ENCODE measurements at regions not wholly inside any gene's neighbourhood (a gene's known extent, or its start where the extent isn't known, plus 50 kb on each side); places are given as distances from the start of the nearest gene placed in this dataset.

DNA sequence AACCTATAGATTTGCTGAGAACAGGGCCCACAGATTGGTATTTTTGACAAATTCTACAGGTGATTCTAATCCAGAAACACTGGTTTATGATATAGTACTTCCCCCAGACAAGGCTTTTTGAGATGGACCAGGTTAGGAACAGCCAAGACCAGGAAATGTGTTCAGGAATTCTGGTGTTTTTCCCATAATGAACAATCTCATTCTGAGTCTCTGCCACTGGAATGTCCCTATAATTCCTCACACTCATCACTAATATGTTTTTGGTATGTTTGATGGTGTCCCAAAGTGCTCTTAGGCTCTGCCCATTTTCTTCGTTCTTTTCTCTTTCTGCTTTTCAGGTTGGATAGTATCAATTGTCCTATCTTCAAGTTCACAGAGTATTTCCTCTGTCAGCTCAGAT is 107.2 kb upstream of the IGFBP3 start:
- no peak for DNase-seq

GRCh38 chr7:46026741-46027140 is 105.7 kb upstream of the IGFBP3 start:
- DNase-seq: no peak

- DNase-seq: no peak
Measured at GRCh38 chr7:46024263-46024916, 103.3 kb upstream of the IGFBP3 start.

DNA sequence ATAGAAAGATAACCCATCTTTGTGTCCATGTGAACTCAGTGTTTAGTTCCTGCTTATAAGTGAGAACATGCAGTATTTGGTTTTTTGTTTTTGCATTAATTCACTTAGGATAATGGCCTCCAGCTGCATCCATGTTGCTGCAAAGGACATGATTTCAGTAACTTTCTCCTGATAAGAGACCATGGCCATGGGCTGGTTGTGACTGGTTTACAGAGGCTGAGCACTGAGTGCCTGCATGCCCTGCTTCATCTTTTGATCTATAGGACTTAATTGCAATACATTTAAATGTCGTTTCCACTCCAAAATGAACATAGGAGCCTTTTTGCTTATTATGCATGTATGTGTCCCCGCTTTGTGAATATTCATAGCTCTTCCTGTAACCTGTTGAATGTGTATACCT is 101.3 kb upstream of the IGFBP3 start:
- DNase-seq: no peak

DNA sequence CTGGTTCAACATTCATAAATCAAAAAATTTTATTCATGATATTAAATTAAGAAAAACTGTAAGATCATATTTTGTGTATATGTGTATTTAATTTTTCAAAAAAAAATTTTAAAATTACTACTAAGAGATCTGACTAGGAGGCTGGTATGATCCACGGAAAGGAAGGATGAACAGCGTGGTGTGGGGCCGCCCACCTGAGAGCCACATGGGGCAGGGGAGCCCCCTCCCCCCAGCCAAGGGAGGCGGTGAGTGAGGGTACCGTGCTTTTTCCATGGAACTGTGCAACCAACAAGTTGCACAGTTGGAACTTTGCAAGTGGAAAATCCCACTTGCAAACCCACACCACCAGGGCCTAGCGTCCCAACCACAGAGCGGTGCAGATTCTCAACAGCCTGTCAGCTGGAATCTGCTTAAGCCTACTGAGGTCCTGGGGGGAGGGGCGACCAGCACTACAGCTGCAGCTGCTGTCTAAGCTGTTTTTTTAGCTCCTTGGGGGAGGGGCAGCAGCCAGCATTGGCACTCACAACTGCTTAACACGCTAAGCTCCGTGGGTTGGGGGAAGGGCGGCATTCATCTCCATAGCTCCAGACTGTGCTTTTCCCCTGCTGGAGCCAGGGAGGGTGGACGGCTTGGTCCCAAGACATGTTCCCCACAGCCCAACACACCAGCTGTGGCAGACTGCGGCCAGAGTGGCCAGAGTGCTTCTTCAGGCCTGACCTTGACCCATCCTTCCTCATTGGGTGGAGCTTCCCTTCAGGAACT is 94.2 kb upstream of the IGFBP3 start:
- no peak for DNase-seq

DNA sequence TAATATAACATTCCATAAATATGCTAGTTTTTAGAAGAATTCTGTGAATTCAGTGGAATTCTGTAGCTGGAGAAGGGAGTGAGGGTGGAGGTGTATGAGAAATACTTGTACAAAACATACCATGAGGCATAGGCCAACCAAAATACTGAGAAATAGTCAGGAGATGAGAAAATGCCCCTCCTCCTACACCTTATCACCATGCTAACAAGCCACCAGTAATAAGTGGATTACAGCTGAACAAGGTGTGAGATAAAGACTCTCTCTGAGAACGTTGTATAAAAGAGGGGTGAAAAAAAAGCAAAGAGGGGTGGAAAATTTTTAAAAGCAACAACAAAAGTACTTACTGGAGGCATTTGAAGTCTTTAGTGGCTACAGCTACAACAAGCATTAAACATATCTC is 90.4 kb upstream of the IGFBP3 start:
- no peak for DNase-seq

- no peak for DNase-seq
Measured at GRCh38 chr7:46011059-46011458, 90.0 kb upstream of the IGFBP3 start.

DNA sequence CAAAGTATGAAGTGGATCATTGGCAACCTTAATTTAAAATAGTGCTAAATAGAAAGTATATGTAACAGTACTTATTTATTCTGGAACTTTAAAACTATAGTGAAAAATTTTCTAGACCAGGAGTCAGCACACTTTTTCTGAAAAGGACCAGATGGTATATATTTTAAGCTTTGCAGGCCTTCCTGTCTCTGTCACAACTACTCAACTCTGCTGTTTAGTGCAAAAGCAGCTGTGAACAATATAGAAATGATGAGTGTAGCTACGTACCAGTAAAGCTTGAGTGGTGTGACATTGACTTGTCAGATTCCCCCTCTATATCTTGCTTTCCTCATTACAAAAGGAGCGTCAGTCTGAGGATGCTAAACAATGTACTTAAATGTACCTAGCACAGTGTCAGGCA is 88.1 kb upstream of the IGFBP3 start:
- DNase-seq: no peak

DNA sequence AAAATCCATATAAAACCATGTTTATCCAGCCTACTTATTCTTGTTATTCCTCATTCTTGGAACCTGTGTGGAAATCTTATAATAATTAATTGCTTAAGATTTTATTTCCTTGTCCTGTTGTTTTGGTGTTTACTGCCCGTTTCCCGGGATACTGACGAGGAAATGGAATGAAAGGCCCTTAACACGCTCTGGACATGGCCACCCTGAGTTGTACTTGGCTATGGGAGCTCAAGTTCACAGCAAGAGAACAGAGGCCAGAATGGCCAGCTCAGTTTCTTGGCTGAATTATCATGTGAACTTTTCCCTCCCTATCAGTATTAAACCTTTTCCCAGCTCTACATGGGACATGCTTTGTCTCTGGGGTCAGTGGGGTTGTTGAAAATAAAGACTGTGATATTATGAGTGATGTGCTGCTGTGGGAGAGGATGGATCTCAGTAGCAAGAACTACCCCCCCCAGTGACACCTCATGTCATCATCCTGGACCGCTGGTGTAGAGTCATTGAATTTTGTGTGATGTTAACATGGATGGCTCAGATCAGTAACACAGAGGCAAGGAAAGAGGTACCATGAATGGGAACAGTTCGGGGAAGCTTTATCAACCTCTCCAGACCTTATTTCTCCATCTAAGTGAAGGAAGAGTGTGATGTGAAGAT is 87.0 kb upstream of the IGFBP3 start:
- DNase-seq: no peak

- DNase-seq: no peak
Measured at GRCh38 chr7:46007194-46007593, 86.1 kb upstream of the IGFBP3 start.

DNA sequence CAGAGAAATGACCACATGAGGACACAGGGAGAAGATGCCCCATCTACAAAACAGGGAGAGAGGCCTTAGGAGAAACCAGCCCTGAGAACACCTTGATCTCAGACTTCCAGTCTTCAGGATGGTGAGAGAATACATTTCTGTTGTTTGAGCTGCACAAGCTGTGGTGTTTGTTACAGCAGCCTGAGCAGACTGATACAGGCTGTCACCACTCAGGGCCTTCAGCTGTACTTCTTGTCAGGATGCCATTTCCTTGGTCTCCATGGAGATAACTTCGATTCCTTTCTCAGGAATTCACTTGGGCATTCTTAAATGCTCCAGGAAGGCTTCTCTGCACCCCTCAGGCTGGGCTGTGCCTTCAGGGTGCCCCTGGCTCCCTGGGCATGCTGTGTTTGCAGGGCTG is 85.7 kb upstream of the IGFBP3 start:
- no peak for DNase-seq

- DNase-seq: no peak
Measured at GRCh38 chr7:46006212-46006611, 85.1 kb upstream of the IGFBP3 start.

DNA sequence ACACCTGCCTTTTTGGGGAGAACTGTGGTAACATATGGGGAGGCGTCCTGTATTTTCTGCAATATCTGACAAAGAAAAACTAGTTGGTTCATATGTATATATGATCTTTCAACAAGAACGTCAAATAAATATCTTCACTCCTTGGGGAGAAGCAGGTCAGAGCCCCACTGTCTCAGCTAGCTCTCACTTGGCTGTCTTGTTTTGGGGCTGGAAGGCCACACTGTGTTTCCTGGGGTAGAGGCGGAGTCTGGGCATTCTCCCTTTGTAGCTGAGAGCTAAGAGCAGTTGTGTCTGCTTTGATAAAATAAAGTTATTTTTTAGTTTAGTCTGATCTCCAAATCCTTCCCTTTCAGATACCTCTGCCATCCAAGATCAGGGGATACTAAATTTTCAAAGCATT is 83.9 kb upstream of the IGFBP3 start:
- DNase-seq: no peak

DNA sequence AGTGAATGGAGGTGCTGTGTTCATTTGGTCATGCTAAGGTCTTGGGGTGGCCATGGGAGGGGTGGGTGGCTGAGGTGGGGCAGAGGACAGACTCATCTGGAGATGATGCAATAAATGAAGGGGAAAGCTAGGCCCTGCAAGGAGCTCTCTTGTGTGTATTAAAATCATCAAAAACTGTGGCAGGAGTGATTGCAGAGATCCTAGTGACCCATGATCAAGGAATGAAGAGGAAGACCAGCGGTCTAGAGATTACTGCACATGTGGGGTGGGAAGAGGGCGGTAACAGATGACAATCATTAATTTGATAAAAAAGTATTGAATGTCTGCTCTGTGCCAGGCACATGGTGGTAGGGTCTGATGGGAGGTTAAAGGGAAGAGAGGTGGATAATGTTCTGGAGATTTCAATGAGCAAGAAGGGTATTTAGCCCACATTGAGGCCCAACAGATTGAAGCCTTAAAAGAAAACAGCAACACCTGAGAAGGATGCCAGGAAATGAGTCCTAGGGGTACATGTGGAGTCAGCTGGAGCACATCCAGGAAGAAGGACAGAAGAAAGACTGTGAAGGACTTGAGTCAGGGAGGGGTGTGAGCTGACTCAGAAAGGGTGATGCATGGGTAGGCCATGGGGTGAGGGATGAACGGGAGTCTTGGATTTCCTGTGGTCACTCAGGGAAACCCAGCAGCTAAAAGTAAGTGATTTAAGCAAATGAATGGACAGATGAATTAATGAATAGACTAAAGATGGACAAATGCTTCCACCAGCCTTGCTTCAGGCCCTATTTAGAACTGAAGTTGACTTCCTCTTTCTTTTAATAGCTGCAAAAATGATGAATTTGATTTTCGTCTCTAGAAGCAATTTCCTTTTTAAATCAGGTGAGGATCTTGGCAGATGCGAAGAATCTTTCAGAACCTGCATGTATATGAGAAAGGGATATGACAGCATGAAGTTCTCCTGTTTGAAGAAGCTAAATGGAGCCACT is 83.1 kb upstream of the IGFBP3 start:
- DNase-seq: peak; percentile 82

GRCh38 chr7:46003161-46003560 is 82.1 kb upstream of the IGFBP3 start:
- DNase-seq: no peak

DNA sequence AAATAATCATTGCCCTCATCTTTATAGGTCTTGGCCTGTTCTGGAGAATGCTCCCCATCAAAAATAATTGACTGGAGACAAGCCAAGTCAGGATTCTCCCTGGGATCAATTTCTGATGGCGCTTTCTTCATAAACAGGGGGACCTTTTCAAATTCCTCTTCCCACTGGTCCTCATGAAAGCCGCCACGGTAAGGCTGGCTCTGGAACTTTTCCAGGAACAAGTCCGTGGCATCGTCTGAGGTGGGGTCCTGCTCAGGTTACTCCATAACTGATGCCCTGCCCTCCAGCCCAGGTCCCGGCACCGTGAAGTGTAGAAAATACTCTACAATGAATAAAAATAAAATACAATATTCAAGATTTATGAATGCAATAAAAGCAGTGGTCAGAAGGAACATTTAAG is 79.4 kb upstream of the IGFBP3 start:
- DNase-seq: no peak

- no peak for DNase-seq
Measured at GRCh38 chr7:45999541-45999940, 78.5 kb upstream of the IGFBP3 start.

DNA sequence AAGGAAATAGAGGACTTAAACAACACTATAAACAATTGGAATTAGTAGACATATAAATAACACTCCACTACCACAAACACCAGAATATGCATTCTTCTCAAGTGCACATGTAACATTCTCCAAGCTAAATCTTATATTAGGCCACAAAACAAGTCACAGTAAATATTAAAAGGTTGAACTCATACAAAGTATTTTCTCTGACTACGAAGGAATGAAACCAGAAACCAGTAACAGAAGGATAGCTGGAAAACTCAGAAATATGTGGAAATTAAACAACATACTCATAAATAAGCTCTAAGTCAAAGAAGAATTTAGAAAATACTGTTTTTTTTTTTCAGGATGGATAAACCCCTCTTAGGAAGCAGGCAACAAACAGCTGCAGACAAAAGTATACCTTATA is 77.4 kb upstream of the IGFBP3 start:
- DNase-seq: no peak

GRCh38 chr7:45993621-45994020 is 72.5 kb upstream of the IGFBP3 start:
- no peak for DNase-seq

GRCh38 chr7:45992826-45993225 is 71.8 kb upstream of the IGFBP3 start:
- DNase-seq: no peak

GRCh38 chr7:45990276-45990675 is 69.2 kb upstream of the IGFBP3 start:
- no peak for DNase-seq

GRCh38 chr7:45988405-45989057 is 67.5 kb upstream of the IGFBP3 start:
- DNase-seq: no peak

Measured in kidney glomerular epithelial cell (primary cell).